ENCODE measurements at regions not wholly inside any gene's neighbourhood (a gene's known extent, or its start where the extent isn't known, plus 50 kb on each side); places are given as distances from the start of the nearest gene placed in this dataset.

GRCh38 chr13:78030341-78030896 is 111.8 kb upstream of the EDNRB start:
- no peak for TF ChIP-seq CTCF (IDR thresholded peaks at IDR 0.05)
- TF ChIP-seq EZH2 (IDR thresholded peaks at IDR 0.05): no peak
- TF ChIP-seq EZH2phosphoT487 (IDR thresholded peaks at IDR 0.05): no peak

Data from neural progenitor cell (in vitro differentiated cells).